GM12878 (cell line): ENCODE measurements at regions not wholly inside any gene's neighbourhood (a gene's known extent, or its start where the extent isn't known, plus 50 kb on each side); places are given as distances from the start of the nearest gene placed in this dataset.

Experiments
- BRCA1 ChIP-seq: IDR thresholded peaks from 2 replicates; pipeline ENCODE4 v1.6.1; 2011; ENCODE audit warnings: low read depth, low read length, improper control_type of control experiment
- CREM ChIP-seq: IDR thresholded peaks from 2 replicates; pipeline ENCODE4 v1.6.1; 2014; ENCODE audit warnings: antibody characterized with exemption, low read depth
- EGR1 ChIP-seq, 2 experiments: IDR thresholded peaks; 1 replicate in 1 of 2; 2 replicates in 1 of 2; pipeline ENCODE4 v1.6.1; 2011 to 2012; ENCODE audit warnings: low read depth in 2 of 2, low read length in 2 of 2, borderline replicate concordance in 1 of 2, mild to moderate bottlenecking in 1 of 2, moderate library complexity in 1 of 2
- EP300 ChIP-seq, 2 experiments: fragments of 150-350 bp in 1 of 2; IDR thresholded peaks; 2 replicates each; pipeline ENCODE4 v1.6.1; 2011 to 2012; ENCODE audit warnings: low read depth in 2 of 2, low read length in 2 of 2, borderline replicate concordance in 1 of 2, improper control_type of control experiment in 1 of 2, inconsistent platforms in 1 of 2; ENCODE audit not compliant: control insufficient read depth in 1 of 2
- FOXM1 ChIP-seq: IDR thresholded peaks from 2 replicates; pipeline ENCODE4 v1.6.1; 2012; ENCODE audit warnings: low read depth, mild to moderate bottlenecking, inconsistent platforms, low read length, moderate library complexity
- GABPA ChIP-seq: IDR thresholded peaks from 2 replicates; pipeline ENCODE4 v1.6.1; 2014; ENCODE audit warnings: antibody characterized with exemption, low read depth, mild to moderate bottlenecking, inconsistent platforms
- HCFC1 ChIP-seq: fragments of 150-350 bp; IDR thresholded peaks from 2 replicates; pipeline ENCODE4 v1.6.1; 2014; ENCODE audit warnings: low read length
- RELA ChIP-seq: fragments of 450-650 bp; IDR thresholded peaks from 2 replicates; pipeline ENCODE4 v1.8.0; 2014; ENCODE audit warnings: borderline replicate concordance; ENCODE audit not compliant: partially characterized antibody
- ZNF207 ChIP-seq: fragments of 450-650 bp; IDR thresholded peaks from 2 replicates; pipeline ENCODE4 v1.6.1; 2014; ENCODE audit warnings: antibody characterized with exemption, mild to moderate bottlenecking, borderline replicate concordance
- ZNF274 ChIP-seq: IDR thresholded peaks from one replicate; pipeline ENCODE4 v1.8.0; 2011; ENCODE audit not compliant: insufficient read length, insufficient read depth
- TF ChIP-seq, protein P1 (sequence below), 3 experiments: IDR thresholded peaks in 2 of 3; conservative IDR thresholded peaks in 1 of 3; 2 replicates each; pipeline ENCODE4 v1.5.1; 2011; ENCODE audit warnings: low read depth in 3 of 3, low read length in 3 of 3, mild to moderate bottlenecking in 3 of 3, control low read depth in 2 of 3, moderate library complexity in 2 of 3, inconsistent platforms in 1 of 3, mixed read lengths in 1 of 3; ENCODE audit not compliant: control insufficient read depth in 2 of 3, insufficient read depth in 1 of 3; ENCODE audit errors: extremely low read depth in 1 of 3

DNA sequence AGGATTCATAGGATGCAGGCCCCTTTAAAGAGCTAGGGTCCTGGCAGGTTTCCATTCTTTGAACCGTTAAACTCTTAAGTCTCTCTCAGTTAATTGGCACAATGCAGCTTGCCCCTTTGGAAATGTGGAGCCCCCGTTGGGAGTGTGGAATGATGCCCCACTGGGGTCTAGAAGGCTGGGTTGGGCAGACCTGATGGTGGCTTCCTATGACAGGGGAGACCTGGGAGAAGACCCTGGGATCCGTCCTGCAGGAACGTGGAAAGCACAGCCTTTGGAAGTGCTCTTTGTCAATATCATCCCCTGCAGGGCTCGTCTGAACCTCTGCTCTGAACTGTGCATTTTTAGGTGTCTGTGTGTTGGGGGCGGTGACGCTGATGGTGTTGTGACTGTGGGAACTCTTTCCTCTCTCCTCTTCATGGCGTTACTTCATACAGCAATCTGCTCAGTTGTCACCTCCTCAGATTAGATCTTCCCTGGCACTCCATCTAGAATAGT is 190.6 kb downstream of the MYCN start:
- TF ChIP-seq RELA = no peak
- TF ChIP-seq, protein P1, sequence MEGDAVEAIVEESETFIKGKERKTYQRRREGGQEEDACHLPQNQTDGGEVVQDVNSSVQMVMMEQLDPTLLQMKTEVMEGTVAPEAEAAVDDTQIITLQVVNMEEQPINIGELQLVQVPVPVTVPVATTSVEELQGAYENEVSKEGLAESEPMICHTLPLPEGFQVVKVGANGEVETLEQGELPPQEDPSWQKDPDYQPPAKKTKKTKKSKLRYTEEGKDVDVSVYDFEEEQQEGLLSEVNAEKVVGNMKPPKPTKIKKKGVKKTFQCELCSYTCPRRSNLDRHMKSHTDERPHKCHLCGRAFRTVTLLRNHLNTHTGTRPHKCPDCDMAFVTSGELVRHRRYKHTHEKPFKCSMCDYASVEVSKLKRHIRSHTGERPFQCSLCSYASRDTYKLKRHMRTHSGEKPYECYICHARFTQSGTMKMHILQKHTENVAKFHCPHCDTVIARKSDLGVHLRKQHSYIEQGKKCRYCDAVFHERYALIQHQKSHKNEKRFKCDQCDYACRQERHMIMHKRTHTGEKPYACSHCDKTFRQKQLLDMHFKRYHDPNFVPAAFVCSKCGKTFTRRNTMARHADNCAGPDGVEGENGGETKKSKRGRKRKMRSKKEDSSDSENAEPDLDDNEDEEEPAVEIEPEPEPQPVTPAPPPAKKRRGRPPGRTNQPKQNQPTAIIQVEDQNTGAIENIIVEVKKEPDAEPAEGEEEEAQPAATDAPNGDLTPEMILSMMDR (IDR thresholded peaks at IDR 0.05 in 2 of 3, conservative IDR thresholded peaks at IDR 0.05 in 1 of 3; ENCODE audit: control insufficient read depth in 2 of 3, extremely low read depth in 1 of 3, insufficient read depth in 1 of 3, low read depth in 3 of 3, low read length in 3 of 3) = no peak
- no peak for TF ChIP-seq GABPA
- TF ChIP-seq CREM = no peak
- TF ChIP-seq ZNF274 = no peak
- TF ChIP-seq BRCA1 = no peak
- TF ChIP-seq HCFC1 = no peak
- no peak for TF ChIP-seq FOXM1
- no peak for TF ChIP-seq ZNF207
- no peak for TF ChIP-seq EP300 (IDR thresholded peaks at IDR 0.05; ENCODE audit: borderline replicate concordance in 1 of 2, control insufficient read depth in 1 of 2, low read depth in 2 of 2, low read length in 2 of 2)
- TF ChIP-seq EGR1 (IDR thresholded peaks at IDR 0.05; ENCODE audit: borderline replicate concordance in 1 of 2, low read depth in 2 of 2, low read length in 2 of 2) = no peak
